Muscle of arm (tissue), 1 donor: ENCODE measurements at regions not wholly inside any gene's neighbourhood (a gene's known extent, or its start where the extent isn't known, plus 50 kb on each side); places are given as distances from the start of the nearest gene placed in this dataset.
A peak's percentile ranks its signal among the peaks of the same experiment; 100 is the strongest.
"Not testable (repeated sequence)": the region's sequence is repeated elsewhere in the genome, so short reads cannot be mapped to it uniquely, and the experiment has no call there.

Source experiments
- DNase-seq: peaks from one replicate; pipeline ENCODE4 v3.0.0-alpha.2; 2013

- no peak for DNase-seq
Observed at GRCh38 chr1:79232818-79233217, 226.3 kb upstream of the ADGRL4 start.

GRCh38 chr1:79230751-79231150, 224.2 kb upstream of the ADGRL4 start:
- not testable (repeated sequence) for DNase-seq

- DNase-seq = no peak
Observed at GRCh38 chr1:79226963-79227362, 220.4 kb upstream of the ADGRL4 start.

- no peak for DNase-seq
Observed at GRCh38 chr1:79224537-79224936, 218.0 kb upstream of the ADGRL4 start.

- no peak for DNase-seq
Observed at GRCh38 chr1:79220509-79220908, 214.0 kb upstream of the ADGRL4 start.

- DNase-seq = no peak
Observed at GRCh38 chr1:79215311-79215710, 208.8 kb upstream of the ADGRL4 start.

- DNase-seq = no peak
Observed at GRCh38 chr1:79207786-79208185, 201.3 kb upstream of the ADGRL4 start.

GRCh38 chr1:79207331-79207730, 200.8 kb upstream of the ADGRL4 start:
- no peak for DNase-seq

- DNase-seq = no peak
Observed at GRCh38 chr1:79204779-79205479, 198.4 kb upstream of the ADGRL4 start.

- DNase-seq = no peak
Observed at GRCh38 chr1:79198832-79199231, 192.3 kb upstream of the ADGRL4 start.

- peak; percentile 13 for DNase-seq
Observed at GRCh38 chr1:79197421-79197820, 190.9 kb upstream of the ADGRL4 start.

- DNase-seq = no peak
Observed at GRCh38 chr1:79196211-79196610, 189.7 kb upstream of the ADGRL4 start.

GRCh38 chr1:79193211-79194079, 186.9 kb upstream of the ADGRL4 start:
- DNase-seq = no peak

GRCh38 chr1:79190074-79190473, 183.5 kb upstream of the ADGRL4 start:
- no peak for DNase-seq

- no peak for DNase-seq
Observed at GRCh38 chr1:79188337-79188736, 181.8 kb upstream of the ADGRL4 start.

- DNase-seq = no peak
Observed at GRCh38 chr1:79186260-79186659, 179.7 kb upstream of the ADGRL4 start.

- DNase-seq = no peak
Observed at GRCh38 chr1:79177844-79178243, 171.3 kb upstream of the ADGRL4 start.

GRCh38 chr1:79161077-79161476, 154.5 kb upstream of the ADGRL4 start:
- DNase-seq = no peak

- DNase-seq = no peak
Observed at GRCh38 chr1:79155991-79156390, 149.5 kb upstream of the ADGRL4 start.

- no peak for DNase-seq
Observed at GRCh38 chr1:79151006-79151796, 144.7 kb upstream of the ADGRL4 start.

- DNase-seq = no peak
Observed at GRCh38 chr1:79150576-79150975, 144.0 kb upstream of the ADGRL4 start.

GRCh38 chr1:79138227-79138626, 131.7 kb upstream of the ADGRL4 start:
- DNase-seq = not testable (repeated sequence)
